HG03432 (cell line): ENCODE measurements at regions not wholly inside any gene's neighbourhood (a gene's known extent, or its start where the extent isn't known, plus 50 kb on each side); places are given as distances from the start of the nearest gene placed in this dataset.

Experiments
- ATAC-seq: cut with Tn5 transposase; IDR thresholded peaks from one replicate; pipeline ENCODE4 v1.9.1; 2021; ENCODE audit warnings: mild to moderate bottlenecking, moderate library complexity; ENCODE audit not compliant: unreplicated experiment

DNA sequence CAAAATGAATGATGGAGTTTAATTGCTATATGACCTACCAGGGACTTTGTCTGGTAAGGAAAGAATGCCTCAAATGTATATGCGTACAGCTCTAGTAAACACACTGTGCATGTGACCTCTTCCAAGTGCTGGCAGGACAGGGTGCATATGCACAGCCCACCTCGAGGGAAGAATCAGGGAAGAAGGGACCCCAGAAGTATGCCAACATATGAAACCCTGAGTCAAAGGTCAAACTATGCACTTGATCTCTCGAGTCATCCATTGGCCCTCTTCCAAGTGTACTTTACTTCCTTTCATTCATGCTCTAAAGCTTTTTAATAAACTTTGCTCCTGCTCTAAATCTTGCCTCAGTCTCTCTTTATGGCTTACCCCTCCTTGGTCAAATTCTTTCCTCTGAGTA lies 804.6 kb upstream of the COX7C start:
- no peak for ATAC-seq

DNA sequence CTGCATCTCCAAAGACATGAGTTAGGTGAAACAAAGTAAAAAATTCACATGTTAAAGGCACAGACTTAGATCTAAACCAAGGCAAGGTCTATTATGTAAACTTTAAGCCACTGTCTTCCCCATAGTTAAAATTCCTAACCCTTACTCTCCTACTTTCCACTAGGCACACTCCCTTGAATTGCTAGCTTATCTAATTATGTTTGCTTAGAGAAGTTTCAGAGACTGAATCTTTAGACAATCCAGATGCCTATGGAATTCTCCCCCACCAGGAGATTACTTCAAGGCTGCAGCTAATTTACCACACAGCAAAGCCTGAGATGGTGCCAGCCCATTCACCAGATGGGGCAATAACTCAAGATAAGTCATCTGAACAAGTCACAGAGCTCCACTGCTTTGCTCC lies 803.1 kb upstream of the COX7C start:
- no peak for ATAC-seq

DNA sequence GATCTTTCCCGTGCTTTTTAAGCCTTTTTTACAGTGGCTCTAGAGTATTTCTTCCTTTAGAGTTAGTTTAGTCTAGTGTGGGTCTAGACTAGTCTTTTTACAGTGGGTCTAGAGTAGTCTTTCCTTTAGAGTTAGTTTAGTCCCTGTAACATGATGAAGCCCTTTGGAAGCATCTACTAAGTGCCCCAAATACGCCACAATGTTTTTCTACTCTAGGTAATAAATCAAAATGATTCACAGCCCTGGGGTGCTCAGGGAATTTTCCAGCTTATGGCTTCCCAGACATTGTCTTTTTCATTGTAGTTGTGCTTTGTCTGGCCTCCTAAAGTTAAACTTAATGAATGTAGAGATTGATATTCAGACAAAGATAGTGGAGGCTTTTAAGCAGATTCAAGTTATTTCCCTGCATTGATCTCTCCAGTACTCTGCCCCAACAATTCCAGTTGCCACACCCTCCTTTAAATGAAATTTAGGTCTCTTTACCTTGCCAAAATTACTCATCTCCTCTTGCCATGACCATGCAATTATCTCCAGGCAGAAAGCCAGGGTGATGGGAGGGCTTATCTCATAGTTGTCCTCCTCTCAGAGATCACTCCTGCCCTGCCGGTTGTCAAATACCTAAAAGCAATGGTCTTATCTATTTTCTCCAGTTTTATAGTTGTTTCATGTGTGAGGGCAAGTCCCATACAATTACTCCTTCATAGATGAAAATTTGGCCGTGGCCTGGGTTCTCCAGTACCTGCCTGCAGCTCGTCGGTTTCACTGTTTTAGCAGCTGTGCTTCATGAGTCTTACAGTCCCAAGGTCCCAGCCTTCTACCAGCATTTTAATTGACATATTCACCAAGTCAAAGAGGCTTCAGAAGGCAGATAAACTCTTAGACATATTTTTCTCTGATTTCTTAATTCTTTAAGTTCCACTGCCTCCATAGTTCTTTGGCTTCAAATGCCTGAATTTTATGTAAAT lies 794.0 kb upstream of the COX7C start:
- no peak for ATAC-seq

DNA sequence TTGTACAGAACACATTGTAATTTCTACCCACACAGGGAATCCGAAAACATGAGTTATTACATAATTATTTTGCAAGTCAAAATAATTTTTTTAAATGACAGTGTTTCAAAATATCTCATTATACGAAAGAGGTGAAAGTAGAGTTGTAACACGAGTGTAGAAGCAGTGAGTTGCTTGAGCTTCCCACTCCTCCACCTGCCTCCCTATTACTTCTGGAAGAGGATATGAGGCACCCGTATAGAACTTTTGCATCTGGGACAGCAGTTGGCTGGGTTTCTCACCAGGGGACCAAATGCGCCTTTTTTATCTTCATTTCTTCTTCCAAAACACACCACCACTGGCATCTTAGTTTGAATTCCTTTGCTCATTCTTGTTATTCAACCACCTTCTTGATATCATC lies 779.0 kb upstream of the COX7C start:
- no peak for ATAC-seq

GRCh38 chr5:85841653-85842052 lies 776.1 kb upstream of the COX7C start:
- no peak for ATAC-seq

- ATAC-seq: no peak
These were observed 774.2 kb upstream of the COX7C start for GRCh38 chr5:85843535-85843934.

DNA sequence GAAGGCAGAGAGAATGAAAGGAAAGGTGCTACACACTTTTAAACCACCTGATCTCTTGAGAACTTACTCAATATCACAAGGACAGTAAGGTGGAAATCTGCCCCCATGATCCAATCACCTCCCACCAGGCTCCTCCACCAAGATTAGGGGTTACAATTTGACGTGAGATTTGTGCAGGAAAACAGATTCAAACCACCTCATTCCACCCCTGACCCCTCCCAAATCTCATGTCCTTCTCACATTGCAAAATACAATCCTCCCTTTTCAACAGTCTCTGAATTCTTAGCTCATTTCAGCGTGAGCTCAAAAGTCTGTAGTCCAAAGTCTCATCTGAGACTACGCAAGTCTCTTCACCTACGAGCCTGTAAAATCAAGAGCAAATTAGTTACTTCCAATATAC lies 768.3 kb upstream of the COX7C start:
- no peak for ATAC-seq

GRCh38 chr5:85865296-85865695 lies 752.4 kb upstream of the COX7C start:
- ATAC-seq: no peak

DNA sequence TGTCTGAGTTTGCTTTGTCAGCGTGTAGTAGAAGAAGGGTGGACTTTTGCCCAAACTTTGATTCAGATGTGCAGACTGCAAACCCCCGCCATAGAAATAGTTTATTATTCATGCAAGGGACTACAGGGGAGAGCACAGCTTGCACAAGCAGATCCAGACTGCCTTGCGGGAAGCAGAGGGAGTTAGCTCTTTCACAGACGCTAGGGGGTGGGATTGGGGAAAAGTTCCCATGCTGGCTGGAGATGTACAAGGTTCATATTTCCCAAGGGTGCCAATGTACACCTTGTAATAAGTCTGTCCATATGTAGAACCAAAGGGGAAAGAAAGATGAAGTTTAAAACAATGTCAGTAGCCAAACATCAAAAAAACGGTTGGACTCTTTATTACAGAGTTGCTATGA lies 749.7 kb upstream of the COX7C start:
- ATAC-seq: no peak

- ATAC-seq: no peak
These were observed 723.7 kb upstream of the COX7C start for GRCh38 chr5:85893996-85894395.

GRCh38 chr5:85896514-85896913 lies 721.2 kb upstream of the COX7C start:
- no peak for ATAC-seq

- no peak for ATAC-seq
These were observed 711.3 kb upstream of the COX7C start for GRCh38 chr5:85906460-85906859.

DNA sequence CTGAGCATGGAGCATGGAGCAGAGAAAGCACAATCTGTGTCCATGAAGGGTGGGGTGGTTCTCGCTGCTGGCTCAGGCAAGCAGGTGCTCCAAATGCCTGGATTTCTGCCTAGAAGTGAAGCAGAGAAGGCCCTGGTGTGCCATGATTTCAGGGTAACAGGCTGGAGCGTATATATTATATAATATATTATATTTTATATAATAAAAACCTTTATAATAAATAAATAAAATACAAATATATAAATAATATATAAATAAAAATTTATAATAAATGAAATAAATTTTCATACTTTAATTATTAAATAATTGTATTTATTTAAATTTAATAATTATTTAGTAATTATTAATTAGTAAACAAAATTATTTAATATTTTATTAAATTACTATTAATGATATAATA lies 707.4 kb upstream of the COX7C start:
- ATAC-seq: no peak

- no peak for ATAC-seq
These were observed 696.8 kb upstream of the COX7C start for GRCh38 chr5:85920984-85921383.

GRCh38 chr5:85921590-85921989 lies 696.2 kb upstream of the COX7C start:
- no peak for ATAC-seq

- ATAC-seq: no peak
These were observed 690.1 kb upstream of the COX7C start for GRCh38 chr5:85927632-85928031.

DNA sequence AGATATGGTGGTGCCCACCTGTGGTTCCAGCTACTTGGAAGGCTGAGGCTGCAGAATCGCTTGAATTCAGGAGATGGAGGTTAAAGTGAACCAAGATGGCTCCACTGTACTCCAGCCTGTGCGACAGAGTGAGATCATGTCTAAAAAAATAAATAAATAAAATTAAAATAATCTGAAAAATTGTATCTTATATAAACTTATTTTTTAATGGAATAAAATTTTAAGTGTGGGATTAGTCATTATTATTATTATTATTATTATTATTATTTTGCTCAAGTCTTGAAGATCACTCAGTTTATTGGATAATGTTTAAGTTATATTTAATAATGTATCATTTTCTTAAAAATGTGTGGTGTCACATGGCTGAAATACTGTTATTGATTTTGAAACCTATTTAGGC lies 688.0 kb upstream of the COX7C start:
- ATAC-seq: no peak

GRCh38 chr5:85931220-85931619 lies 686.5 kb upstream of the COX7C start:
- no peak for ATAC-seq

GRCh38 chr5:85938201-85938600 lies 679.5 kb upstream of the COX7C start:
- no peak for ATAC-seq

- no peak for ATAC-seq
These were observed 666.0 kb upstream of the COX7C start for GRCh38 chr5:85951707-85952210.

DNA sequence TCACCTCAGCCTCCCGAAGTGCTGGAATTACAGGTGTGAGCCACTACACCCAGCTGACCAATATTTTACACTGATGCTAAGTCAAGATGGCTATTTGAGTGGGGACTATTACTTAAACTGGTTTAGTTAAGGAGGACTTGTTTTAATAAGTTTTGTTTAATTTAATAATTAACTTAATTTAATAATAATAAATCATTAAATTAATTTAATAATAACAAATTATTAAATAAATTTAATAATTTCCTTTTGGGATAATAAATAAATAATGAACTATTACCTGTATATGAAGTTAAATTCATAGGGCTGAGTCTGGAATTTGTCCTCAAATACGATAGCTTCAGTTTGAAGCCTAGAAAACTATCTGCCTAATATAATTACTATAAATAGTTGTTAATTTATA lies 665.1 kb upstream of the COX7C start:
- ATAC-seq: no peak

GRCh38 chr5:85967681-85968080 lies 650.1 kb upstream of the COX7C start:
- ATAC-seq: no peak

- ATAC-seq: no peak
These were observed 645.2 kb upstream of the COX7C start for GRCh38 chr5:85972539-85972938.
